Loucy (cell line): ENCODE measurements at regions not wholly inside any gene's neighbourhood (a gene's known extent, or its start where the extent isn't known, plus 50 kb on each side); places are given as distances from the start of the nearest gene placed in this dataset.

Experiments
- H2AFZ ChIP-seq: fragments of 200-600 bp; sonication (generic); 2 replicates; pipeline ENCODE4 v1.6.0; 2016; ENCODE audit warnings: antibody characterized with exemption, mild to moderate bottlenecking, low read length, moderate library complexity
- H3F3A ChIP-seq: fragments of 200-600 bp; 2 replicates; pipeline ENCODE4 v1.6.0; 2016; ENCODE audit warnings: antibody characterized with exemption, low read depth, mild to moderate bottlenecking
- H3K27me3 ChIP-seq: fragments of 200-600 bp; sonication (generic); 2 replicates; pipeline ENCODE4 v1.6.1; 2014; ENCODE audit warnings: low read length, mild to moderate bottlenecking; ENCODE audit not compliant: insufficient read depth, poor library complexity, severe bottlenecking
- H3K36me3 ChIP-seq: fragments of 200-600 bp; sonication (generic); 2 replicates; pipeline ENCODE4 v1.6.1; 2016; ENCODE audit warnings: low read length; ENCODE audit not compliant: insufficient read depth
- H3K4me1 ChIP-seq: fragments of 200-600 bp; sonication (generic); 2 replicates; pipeline ENCODE4 v1.5.1; 2014; ENCODE audit warnings: low read length, mild to moderate bottlenecking; ENCODE audit not compliant: insufficient read depth, poor library complexity, severe bottlenecking
- H3K4me2 ChIP-seq: fragments of 200-600 bp; sonication (generic); 2 replicates; pipeline ENCODE4 v1.6.0; 2014; ENCODE audit warnings: antibody characterized with exemption, low read length, low read depth, mild to moderate bottlenecking; ENCODE audit not compliant: poor library complexity, severe bottlenecking
- H3K4me3 ChIP-seq: fragments of 200-600 bp; sonication (generic); 2 replicates; pipeline ENCODE4 v1.5.1; 2014; ENCODE audit warnings: low read length, mild to moderate bottlenecking, mixed read lengths; ENCODE audit not compliant: poor library complexity, severe bottlenecking
- H3K79me2 ChIP-seq: fragments of 200-600 bp; sonication (generic); 2 replicates; pipeline ENCODE4 v1.6.1; 2014; ENCODE audit warnings: low read length; ENCODE audit not compliant: insufficient read depth
- H3K9ac ChIP-seq: fragments of 200-600 bp; sonication (generic); 2 replicates; pipeline ENCODE4 v1.6.0; 2014; ENCODE audit warnings: mild to moderate bottlenecking, low read depth, low read length, moderate library complexity; ENCODE audit not compliant: poor library complexity, severe bottlenecking
- H3K9me2 ChIP-seq: fragments of 200-600 bp; sonication (generic); replicated peaks from 2 replicates; pipeline ENCODE4 v1.6.1; 2016; ENCODE audit warnings: low read depth, low read length, mixed read lengths
- H3K9me3 ChIP-seq: fragments of 200-600 bp; sonication (generic); 2 replicates; pipeline ENCODE4 v1.6.1; 2014; ENCODE audit warnings: mild to moderate bottlenecking, antibody characterized with exemption, low read length, low read depth; ENCODE audit not compliant: insufficient read depth
- H4K20me1 ChIP-seq: fragments of 200-600 bp; sonication (generic); 2 replicates; pipeline ENCODE4 v1.6.0; 2014; ENCODE audit warnings: antibody characterized with exemption, low read length, mild to moderate bottlenecking; ENCODE audit not compliant: insufficient read depth, poor library complexity, severe bottlenecking
- EZH2phosphoT487 ChIP-seq: fragments of 200-600 bp; IDR thresholded peaks from 2 replicates; pipeline ENCODE4 v1.6.1; 2018; ENCODE audit warnings: antibody characterized with exemption, mild to moderate bottlenecking, moderate library complexity, borderline replicate concordance
- TF ChIP-seq, protein P1 (sequence below): fragments of 200-600 bp; sonication (generic); conservative IDR thresholded peaks from 2 replicates; pipeline ENCODE4 v1.5.1; 2014; ENCODE audit warnings: mild to moderate bottlenecking, antibody characterized with exemption, low read length

DNA sequence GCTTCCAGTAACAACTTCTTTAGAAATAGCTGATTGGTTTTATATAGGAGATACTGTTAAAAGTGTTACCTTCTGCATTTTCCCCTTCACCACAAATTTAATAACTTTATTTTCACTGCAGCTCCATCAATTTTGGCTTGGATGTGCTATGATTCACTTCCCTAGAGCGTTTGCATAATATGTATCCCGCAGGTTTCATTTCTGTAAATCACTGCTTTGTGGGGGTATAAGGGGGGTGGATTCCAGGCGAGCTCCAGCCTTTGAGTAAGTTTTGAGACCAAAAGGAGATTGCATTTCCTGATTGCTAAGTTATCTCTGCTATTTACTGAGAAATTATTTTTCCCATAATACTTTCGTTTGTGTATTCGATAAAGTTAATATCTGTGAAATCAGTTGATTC is 232.6 kb downstream of the TBL1XR1 start:
- Histone ChIP-seq H3K9me2 (no peaks in the 10 kb centered on the region), H3K9ac (no peak overlapping the region), H3K4me3 (no peak overlapping the region), H3K36me3 (no peaks in the 10 kb centered on the region), H3F3A (no peaks in the 10 kb centered on the region), H3K79me2 (no peaks in the 10 kb centered on the region), H3K4me1 (peaks cover 9% of the 10 kb centered on the region), H3K27me3 (no peaks in the 10 kb centered on the region), H3K9me3 (no peaks in the 10 kb centered on the region), H4K20me1 (no peaks in the 10 kb centered on the region), H2AFZ (no peak overlapping the region), H3K4me2 (no peak overlapping the region)
- TF ChIP-seq, protein P1, sequence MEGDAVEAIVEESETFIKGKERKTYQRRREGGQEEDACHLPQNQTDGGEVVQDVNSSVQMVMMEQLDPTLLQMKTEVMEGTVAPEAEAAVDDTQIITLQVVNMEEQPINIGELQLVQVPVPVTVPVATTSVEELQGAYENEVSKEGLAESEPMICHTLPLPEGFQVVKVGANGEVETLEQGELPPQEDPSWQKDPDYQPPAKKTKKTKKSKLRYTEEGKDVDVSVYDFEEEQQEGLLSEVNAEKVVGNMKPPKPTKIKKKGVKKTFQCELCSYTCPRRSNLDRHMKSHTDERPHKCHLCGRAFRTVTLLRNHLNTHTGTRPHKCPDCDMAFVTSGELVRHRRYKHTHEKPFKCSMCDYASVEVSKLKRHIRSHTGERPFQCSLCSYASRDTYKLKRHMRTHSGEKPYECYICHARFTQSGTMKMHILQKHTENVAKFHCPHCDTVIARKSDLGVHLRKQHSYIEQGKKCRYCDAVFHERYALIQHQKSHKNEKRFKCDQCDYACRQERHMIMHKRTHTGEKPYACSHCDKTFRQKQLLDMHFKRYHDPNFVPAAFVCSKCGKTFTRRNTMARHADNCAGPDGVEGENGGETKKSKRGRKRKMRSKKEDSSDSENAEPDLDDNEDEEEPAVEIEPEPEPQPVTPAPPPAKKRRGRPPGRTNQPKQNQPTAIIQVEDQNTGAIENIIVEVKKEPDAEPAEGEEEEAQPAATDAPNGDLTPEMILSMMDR, result no peak
- no peak for TF ChIP-seq EZH2phosphoT487

DNA sequence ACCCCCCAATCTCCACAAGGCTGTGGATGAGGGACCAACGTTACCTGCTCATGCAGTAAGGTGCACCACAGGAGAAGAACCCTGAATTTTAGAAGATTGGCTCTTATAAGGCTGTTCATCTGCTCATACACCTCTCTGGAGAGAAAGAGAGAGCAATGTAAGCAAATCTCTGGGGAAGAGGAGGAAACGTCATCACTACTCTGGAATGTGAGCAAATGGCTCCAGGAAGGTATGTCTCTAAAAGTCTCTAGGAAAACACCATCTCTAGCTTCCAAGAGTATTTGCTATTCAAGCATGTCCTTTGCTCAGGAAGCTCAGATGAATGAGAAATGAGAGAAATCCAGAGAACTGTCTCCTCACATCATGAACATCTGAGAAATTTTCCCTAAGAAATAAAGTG is 235.4 kb downstream of the TBL1XR1 start:
- H2AFZ ChIP-seq, result no peak overlapping the region
- H3K4me1 ChIP-seq, result peaks cover 9% of the 10 kb centered on the region
- no peaks in the 10 kb centered on the region for H3K9me2 ChIP-seq
- no peaks in the 10 kb centered on the region for H3F3A ChIP-seq
- no peaks in the 10 kb centered on the region for H3K79me2 ChIP-seq
- no peak overlapping the region for H3K9ac ChIP-seq
- no peaks in the 10 kb centered on the region for H4K20me1 ChIP-seq
- no peaks in the 10 kb centered on the region for H3K36me3 ChIP-seq
- H3K4me3 ChIP-seq, result no peak overlapping the region
- no peak overlapping the region for H3K4me2 ChIP-seq
- TF ChIP-seq, protein P1, result no peak
- no peak for TF ChIP-seq EZH2phosphoT487
- H3K27me3 ChIP-seq, result no peaks in the 10 kb centered on the region
- H3K9me3 ChIP-seq, result no peaks in the 10 kb centered on the region

DNA sequence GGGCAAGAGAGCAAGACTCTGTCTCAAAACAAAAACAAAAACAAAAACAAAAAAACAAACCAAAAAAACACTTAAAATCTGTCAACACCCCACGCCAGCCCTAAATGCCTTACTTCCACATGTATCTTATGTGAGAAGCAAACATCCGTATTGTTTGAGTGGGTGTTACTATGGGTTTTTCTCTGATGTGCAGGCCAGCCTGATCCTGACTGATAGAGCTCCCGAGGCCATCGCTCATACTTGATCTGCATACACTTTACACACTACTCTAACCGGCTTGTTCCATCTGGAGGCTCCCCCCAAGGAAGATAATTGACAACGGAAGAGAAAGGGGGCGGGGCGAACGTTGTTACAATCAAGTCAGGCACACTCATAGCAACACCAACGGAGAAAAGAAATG is 237.4 kb downstream of the TBL1XR1 start:
- Histone ChIP-seq H3K36me3 (no peaks in the 10 kb centered on the region), H3F3A (no peaks in the 10 kb centered on the region), H3K9ac (no peak overlapping the region), H3K4me3 (no peak overlapping the region), H3K79me2 (no peaks in the 10 kb centered on the region), H3K4me1 (no peaks in the 10 kb centered on the region), H3K27me3 (no peaks in the 10 kb centered on the region), H4K20me1 (no peaks in the 10 kb centered on the region), H3K4me2 (no peak overlapping the region), H3K9me3 (no peaks in the 10 kb centered on the region), H2AFZ (no peak overlapping the region), H3K9me2 (no peaks in the 10 kb centered on the region)
- TF ChIP-seq, protein P1, result no peak
- no peak for TF ChIP-seq EZH2phosphoT487
